T47D (cell line): ENCODE measurements at regions not wholly inside any gene's neighbourhood (a gene's known extent, or its start where the extent isn't known, plus 50 kb on each side); places are given as distances from the start of the nearest gene placed in this dataset.
"Not testable (repeated sequence)": the region's sequence is repeated elsewhere in the genome, so short reads cannot be mapped to it uniquely, and the experiment has no call there.

Experiments
- DNase-seq, 2 experiments: peaks; one replicate each; pipeline versions ENCODE4 v3.0.0 to v3.0.0-alpha.2; 2011 to 2012; ENCODE audit warnings: low read depth in 1 of 2, low spot score in 1 of 2
- JUND ChIP-seq: IDR thresholded peaks from 2 replicates; pipeline ENCODE4 v1.6.1; 2012; ENCODE audit warnings: low read depth
- in situ Hi-C: cut with HindIII; loops from 2 replicates; pipeline ENCODE4 v1.10.0; 2016; ENCODE audit warnings: low sequenced_read_pairs, low pct_unique_long_range_greater_than_20kb

DNA sequence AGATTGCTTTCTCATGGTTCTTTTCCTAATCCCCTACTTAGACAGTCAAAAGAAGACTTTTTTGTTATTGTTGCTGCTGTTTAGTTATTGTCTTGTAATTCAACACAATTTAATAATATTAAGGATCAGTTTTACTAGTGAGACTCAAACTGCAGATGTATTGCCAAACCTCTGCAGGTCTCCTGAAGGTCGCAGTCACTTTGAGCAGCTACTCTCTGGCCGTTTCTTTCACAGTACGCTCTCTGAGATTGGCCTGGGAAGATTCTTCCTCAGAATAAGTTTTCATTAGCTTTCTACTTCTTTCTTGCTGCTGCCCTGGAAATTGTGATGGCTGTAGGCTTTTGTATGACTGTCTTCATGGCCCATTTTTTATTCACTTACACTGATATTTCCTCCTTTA is 930.8 kb downstream of the QKI start:
- TF ChIP-seq JUND: no peak
- in situ Hi-C loops: no loop called here

DNA sequence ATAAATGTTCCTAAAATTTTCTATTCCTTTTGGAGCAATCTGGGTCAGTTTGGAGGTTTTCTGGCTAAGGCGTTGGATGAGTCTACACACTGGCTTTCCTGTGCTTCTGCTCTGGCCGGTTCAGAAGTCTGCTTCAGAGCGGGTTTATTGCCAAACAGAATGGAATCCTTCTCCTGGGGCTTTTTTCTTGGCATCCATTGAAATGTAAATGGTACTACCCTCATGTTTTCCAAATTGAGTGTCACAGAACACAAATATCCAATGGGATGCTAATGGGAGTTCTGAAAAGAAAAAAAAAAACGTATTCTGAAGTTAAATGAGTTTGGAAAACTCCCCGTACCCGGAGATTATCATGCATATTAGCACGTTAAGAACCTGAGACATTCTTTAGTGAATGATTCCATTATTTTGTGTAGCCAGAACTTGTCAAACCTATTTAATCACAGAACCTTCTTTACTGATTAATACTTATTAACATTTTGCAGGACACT is 930.3 kb downstream of the QKI start:
- in situ Hi-C loops: no loop called here
- DNase-seq: peak in 1 of 2 experiments; percentile 4
- no peak for TF ChIP-seq JUND

More for the DNA sequence above, 930.8 kb downstream of the QKI start:
- no peak for DNase-seq

DNA sequence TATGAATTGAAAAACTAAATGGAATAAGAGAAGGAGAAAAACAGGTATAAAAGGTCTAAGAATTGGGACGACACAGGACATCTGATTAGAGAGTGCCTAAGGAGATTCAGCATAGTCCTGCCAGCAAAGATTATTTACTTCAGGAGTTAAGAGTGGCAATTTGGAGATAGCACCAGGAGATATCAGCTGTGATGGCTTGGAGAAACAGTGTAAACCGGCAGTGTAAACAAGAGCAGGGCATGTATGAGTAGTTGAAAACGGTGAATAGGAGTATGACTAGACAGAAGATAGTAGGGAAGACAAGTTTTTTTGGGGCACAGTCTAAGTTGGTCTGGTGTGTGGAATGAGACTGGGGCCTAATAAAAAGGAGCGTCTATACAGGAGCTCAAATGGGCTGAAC is 924.9 kb downstream of the QKI start:
- in situ Hi-C loops, DNase-seq: not testable (repeated sequence)

DNA sequence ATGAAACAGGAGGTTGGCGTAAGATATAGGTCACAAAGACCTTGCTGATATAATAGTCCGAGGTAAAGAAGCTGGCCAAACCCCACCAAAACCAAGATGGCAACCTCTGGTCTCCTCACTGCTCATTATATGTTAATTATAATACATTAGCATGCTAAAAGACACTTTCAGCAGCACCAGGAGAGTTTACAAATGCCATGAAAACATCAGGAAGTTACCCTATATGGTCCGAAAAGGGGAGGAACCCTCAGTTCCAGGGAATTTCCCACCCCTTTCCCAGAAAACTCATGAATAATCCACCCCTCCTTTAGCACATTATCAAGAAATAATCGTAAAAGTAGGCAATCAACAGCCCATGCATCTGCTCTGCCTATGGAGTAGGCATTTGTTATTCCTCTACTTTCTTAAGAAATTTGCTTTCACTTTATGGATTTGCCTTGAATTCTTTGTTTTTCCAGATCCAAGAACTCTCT is 923.4 kb downstream of the QKI start:
- in situ Hi-C loops: no loop called here
- no peak for DNase-seq
- TF ChIP-seq JUND: no peak

DNA sequence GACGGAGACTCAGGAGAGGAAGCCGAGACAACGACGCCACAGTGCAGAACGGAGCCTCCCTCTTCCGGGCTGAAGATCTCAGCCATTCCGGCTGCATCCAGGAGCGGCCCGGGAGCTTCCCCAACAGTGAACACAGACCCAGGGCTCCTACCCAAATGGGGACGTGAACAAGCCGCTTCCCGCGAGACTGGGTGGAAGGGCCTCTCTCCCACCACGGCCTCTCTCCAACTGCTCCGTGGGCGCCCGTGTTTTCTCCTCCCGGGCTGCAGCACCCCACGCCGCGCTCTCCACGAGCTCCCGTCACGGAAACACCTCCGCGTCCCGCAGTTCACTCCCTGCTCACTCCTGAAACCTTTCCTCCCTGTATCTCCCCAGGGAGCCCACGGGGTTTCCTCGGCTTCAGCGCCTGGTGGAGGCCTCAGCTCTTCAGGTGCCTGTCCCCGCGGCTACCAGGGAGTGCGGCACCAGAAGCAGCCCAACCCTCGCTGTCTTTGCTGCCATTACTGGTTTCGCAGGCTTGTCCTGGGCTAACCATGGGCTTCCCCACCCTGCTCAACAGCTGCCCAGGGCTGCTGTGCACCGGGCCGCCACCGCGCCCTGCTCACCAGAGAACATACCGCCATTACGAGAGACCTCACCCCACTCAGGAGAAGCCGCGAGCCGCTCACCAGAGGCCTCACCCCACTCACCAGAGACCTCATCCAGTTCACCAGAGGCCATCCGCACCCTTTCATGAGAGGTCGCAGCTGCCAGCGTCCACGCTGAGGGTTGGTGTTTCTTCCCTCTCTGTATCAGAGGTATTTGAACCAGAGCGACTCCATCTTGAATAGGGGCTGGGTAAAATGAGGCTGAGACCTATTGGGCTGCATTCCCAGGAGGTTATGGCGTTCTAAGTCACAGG is 922.8 kb downstream of the QKI start:
- in situ Hi-C loops: no loop called here
- DNase-seq: peak in 1 of 2 experiments; percentile 8
- TF ChIP-seq JUND: no peak

DNA sequence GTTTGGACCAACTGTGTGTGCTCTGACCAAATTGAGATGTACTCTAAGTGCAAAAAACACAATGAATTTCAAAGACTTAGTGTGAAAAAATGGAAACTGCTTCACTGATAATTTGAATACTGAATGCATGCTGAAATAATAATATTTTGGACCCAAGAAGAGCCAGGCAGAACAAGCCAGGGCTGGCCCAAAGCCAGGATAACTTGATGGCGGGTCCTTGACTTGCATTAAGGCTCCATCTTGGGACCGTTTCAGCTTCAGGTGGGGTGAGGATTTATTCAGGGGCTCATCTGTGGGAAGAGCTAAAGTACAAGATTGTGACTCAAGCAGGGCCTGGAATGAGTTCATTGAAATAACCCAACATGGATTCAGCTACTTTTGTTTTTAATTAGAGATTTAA is 921.9 kb downstream of the QKI start:
- in situ Hi-C loops: no loop called here
- no peak for TF ChIP-seq JUND
- DNase-seq: no peak

DNA sequence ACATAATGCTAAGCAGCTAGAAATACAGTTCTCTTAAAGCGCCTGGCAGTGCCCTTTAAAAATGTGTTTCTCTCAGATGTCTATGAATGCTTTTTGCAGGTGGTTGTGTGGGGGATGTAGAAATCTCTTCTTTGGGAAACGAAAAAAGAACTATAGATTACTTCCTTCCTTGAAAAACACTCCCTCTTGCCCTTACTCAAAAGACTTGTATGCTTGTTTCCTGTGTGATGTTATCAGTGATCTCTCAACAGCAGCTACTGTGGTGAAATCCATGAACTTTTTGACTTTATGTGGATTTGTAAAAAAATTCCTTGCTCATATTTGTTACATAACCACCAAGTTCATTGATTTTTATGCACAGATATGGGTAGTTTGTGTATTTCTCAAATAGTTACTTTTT is 916.5 kb downstream of the QKI start:
- in situ Hi-C loops: no loop called here
- no peak for TF ChIP-seq JUND
- DNase-seq: no peak

DNA sequence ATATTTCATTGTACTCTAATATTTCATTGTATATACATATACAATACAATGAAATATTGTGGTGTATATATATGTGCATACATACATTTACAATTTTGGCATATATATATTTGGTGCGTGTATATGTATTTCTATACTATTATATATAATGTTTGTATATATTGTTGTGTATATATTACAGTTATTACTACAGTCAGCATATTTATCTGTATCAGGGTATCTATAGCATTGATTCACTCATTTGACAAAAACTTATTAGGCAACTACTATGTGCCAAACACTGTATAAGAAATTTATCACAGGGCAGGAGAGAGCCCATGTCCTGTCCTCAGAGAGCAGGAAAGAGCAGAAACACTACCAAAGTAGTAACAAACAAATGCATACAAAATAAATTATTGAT is 910.6 kb downstream of the QKI start:
- DNase-seq: no peak
- no peak for TF ChIP-seq JUND
- in situ Hi-C loops: no loop called here

DNA sequence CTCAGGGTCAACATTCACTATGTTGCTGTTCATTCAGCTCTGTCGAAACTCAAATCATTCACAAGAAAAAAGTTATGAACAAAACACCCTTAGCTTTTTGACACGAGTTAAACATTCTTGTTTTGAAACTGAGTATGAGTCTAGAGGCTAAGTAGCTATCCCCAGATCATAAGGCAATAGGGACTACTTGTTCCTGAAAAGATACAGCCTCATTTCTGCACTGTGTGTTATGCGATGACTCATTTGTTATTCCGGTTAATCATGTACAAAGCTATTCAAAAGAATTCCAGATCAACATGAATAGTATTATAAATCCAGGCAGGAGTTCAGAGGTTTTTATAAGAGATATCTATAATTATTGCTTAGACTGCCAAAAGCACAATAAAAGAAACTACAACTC is 908.0 kb downstream of the QKI start:
- DNase-seq: no peak
- no peak for TF ChIP-seq JUND
- in situ Hi-C loops: no loop called here

DNA sequence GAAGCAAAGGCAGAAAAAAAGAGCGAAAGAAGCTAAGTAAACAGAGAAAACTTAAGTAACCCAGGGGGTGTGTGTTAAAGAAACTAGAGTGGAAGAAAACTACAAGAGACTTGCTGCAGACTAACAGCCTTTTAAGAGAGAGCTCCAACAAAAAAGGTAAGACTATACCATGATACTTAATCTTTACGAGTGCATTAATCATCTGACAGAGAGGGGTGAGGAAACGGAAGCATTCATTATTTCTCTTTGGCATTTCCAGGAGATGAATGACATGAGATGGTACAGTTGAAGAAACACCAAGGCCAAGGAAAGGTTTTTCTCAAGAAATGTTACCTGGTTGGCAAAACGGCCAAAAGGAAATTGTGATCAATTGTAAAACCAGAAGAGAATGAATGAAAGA is 906.8 kb downstream of the QKI start:
- in situ Hi-C loops: no loop called here
- no peak for DNase-seq
- no peak for TF ChIP-seq JUND

DNA sequence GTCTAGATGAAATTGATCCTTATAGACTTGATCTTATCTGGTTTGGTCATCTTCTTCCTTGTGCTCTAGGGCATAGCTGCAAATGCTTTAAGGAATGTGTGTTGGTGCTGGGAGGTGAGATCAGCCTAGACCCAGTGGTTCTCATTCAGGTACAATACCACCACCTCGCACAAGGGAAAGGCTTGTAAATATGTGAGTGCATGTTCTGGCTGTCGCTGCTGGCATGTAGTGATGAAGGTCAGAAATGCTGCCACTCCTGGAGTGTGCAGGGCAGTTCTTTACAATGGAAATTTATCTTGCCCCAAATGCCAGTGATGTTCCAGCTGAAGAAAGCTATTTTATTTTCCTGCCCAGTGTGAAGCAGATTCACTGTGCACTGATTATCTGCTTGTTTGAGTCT is 900.9 kb downstream of the QKI start:
- no peak for TF ChIP-seq JUND
- in situ Hi-C loops: no loop called here
- DNase-seq: no peak

DNA sequence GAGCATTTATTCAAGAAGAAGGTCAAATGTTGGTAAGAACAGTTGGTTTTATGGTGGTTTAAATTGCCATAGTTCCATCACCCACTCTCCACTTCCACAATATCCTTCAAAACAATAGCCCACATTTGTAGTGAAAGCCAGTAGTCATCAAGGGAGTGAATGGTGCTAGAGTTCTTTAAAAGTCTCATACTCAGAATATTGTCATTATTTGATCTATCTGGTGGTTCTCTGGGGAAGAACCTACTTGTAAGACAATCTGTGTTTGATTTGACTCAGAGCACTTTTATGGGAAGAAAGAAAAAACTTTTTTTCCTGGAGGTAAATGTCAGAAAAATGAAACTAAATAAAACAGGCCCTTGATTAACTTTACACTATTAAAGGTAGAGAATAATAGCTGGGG is 893.8 kb downstream of the QKI start:
- no peak for DNase-seq
- no peak for TF ChIP-seq JUND
- in situ Hi-C loops: no loop called here

DNA sequence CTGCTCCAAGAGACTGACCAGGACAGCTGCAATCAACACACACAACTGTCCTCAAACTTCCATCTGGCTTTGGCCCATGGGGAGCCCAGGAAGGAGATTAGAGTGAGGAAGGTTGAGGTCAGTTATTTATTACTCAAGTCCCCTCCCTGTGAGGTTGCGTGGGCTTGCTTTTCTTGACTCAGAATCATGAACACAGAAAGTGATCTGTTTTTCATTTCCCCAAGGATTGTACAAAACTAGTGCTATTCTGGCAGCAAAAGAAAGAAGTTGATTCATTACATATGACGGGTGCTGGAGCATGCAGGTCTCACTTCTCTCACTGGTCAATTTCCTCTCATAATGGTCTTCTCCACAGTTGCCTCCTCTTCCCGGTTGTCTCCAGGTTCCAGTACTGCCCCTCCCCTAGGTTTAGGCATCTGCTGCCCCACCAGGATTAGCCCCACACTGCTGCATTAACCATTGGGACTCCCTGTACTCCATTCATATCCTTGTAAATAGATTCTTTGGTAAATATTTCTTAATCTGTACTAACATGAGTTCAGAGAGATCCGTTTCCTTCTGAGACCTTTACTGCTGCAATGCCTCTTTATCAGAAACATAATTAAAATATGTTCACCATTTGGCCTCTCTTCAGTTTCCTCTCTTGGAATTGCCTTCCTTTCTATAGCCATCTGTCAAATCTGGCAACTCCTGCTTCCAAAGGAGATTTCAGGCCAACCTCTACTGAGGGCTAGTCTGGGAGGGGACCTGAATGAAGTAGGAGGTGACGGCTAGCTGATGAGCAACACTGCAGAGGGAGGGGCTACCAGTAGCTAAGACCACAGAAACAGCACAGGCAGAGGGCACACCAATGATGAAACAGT is 888.8 kb downstream of the QKI start:
- DNase-seq: no peak
- TF ChIP-seq JUND: no peak
- in situ Hi-C loops: no loop called here
